Muscle of arm (tissue), 1 donor: ENCODE measurements at regions not wholly inside any gene's neighbourhood (a gene's known extent, or its start where the extent isn't known, plus 50 kb on each side); places are given as distances from the start of the nearest gene placed in this dataset.
"Not testable (repeated sequence)": the region's sequence is repeated elsewhere in the genome, so short reads cannot be mapped to it uniquely, and the experiment has no call there.

Experiments
- DNase-seq: peaks from one replicate; pipeline ENCODE4 v3.0.0-alpha.2; 2013

DNA sequence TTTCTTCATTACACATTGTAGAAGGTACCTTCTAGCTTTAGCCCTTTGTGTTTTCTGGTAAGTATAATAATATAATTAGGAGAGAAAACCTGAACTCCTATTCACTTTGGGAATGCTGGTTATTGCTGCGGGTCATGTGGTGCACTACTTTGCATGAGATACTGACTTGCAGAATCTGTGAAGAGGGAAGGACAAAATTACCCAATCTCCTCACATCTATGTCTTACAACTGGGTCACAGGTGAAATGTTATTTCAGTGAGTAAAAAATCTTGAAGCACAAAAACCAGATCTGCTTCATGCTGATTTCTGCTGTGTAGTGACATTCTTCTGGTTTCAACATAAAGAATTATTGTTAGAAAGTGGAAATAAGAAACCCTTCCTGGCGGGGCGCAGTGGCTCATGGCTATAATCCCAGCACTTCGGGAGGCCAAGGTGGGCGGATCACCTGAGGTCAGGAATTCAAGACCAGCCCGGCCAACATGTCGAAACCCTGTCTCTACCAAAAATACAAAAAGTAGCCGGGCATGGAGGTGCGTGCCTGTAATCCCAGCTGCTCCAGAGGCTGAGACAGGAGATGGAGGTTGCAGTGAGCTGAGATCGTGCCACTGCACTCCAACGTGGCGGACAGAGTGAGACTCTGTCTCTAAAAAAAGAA, 211.0 kb upstream of the REG3G start:
- DNase-seq: no peak

- DNase-seq: no peak
These were observed 208.1 kb upstream of the REG3G start for GRCh38 chr2:78817430-78817829.

- DNase-seq: no peak
These were observed 193.0 kb upstream of the REG3G start for GRCh38 chr2:78832481-78832880.

- DNase-seq: no peak
These were observed 186.2 kb upstream of the REG3G start for GRCh38 chr2:78839259-78839658.

- not testable (repeated sequence) for DNase-seq
These were observed 185.2 kb upstream of the REG3G start for GRCh38 chr2:78840311-78840710.

DNA sequence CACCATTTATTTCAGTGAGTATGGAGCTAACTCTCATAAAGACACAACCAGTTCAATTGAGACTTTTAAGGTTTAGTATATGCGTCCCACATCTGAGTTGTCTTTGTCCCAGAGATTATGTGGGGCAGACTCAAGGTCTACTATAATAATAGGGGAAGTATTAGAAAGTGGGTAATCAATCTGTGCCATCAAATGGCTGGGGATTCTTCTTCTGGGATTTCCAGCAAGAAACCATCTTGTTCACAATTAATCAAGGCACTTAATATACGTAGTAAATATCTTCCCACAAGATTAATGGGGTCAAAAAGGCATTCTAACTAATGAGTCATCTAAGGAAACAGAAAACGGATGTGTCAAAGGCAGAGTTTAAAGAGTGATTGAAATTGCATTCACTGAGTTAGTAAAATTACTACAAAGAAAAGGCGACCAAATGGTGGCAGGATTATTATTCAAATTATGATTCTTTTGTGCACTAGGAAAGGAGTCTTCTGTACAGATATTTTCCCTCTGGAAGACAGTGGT, 179.8 kb upstream of the REG3G start:
- DNase-seq: no peak

DNA sequence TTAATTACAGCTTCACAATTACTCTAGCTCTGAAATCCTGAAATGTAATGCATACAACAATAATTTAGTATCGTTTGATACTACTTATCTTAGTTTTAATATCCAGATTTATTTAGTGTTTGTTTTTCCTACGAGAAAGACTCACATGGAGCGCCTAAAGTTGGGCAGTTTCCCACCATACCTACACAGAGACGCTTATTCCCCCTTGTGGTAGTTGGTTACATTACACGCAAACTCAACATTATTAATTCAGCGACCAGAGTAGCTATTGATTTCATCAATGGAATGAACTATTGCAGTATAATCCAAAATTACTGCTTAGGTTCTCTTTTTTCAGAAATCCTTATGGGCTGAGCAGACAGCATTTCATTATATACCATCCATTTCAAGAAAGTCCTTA, 164.0 kb upstream of the REG3G start:
- peak; percentile 13 for DNase-seq

- no peak for DNase-seq
These were observed 161.3 kb upstream of the REG3G start for GRCh38 chr2:78864205-78864604.

- DNase-seq: no peak
These were observed 159.8 kb upstream of the REG3G start for GRCh38 chr2:78865667-78866066.

DNA sequence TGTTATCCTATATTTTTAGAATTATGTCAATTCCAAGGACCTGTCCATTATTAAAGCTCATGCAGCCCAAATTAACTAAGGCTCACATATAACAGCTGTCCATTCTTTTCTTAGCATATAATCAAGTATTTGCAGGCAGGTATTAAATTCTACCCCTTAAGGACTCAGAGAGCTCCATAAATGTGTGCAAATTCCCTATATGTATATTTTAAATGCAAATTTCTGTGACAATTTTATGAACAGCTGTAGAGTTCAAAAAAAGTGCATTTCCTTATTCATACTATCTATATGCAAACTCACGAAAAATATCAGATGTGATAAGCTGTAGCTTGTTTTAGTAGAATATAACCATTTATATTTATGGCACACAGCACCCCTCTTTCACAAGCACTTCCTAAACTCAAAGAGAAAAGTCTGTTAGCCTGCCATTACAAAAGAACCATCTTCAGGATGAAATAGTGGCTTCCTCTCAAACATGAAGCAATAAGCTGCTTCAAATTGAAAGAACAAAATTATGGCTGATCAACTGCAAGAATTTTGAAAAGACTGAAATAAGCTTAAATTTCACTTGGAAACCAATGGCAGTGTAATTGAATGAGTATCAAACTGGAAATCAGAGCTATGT, 155.0 kb upstream of the REG3G start:
- DNase-seq: no peak

DNA sequence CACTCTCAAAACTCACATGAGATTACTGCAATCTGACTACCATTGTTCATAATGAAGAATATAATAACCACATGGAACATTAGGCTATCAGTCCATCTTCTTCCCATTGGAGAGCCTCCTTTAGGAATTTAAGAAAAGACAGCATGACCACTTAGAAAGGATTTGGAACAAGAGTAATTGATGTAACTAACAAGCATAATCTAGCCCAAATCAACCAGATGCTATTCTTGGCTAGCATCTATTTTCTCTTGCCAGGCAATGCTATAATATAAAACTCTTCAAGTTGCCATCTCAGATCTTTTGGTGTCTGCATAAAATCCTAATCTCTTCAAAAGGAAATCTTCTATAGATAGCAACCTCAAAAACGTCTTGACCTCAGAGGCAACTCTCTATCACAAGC, 152.0 kb upstream of the REG3G start:
- DNase-seq: no peak

- DNase-seq: peak; percentile 6
These were observed 149.2 kb upstream of the REG3G start for GRCh38 chr2:78876316-78876688.

DNA sequence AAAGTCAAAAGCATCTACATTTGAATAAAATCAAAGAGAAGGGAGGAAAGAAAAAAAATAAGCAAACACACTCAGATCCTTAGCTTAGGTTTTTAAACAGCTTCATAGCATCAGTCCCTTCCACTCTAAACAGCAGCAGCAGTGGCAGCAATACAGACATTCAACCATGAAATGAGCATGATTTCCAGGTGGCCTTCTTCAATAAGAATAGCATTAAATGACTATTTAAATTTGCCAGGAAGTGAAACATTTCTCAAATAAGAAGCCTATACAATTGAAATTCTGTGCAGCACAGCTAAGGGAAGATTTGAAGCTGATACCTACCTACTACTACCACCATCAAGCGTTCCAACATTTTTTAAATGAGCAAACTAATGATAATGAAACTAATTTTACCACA, 138.1 kb upstream of the REG3G start:
- DNase-seq: no peak

DNA sequence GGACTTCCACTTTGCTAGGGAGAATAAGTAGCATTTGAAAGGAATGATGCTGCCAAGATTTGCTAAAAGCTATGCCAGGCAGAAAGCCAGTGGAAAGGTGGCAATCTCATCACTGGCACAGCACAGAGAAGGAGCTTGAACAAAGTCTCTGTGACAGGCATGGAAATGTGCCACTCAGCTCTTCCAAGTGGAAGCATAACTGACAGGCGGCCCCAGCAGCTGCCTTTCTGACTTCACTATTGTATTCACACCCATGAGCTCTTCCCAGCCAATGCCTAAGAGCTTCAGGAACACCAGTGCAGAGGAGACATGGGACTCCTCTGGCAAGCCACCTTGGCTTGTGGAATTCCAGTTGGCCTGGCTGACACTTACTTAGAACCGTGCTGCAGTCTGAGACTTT, 134.6 kb upstream of the REG3G start:
- DNase-seq: peak; percentile 5

DNA sequence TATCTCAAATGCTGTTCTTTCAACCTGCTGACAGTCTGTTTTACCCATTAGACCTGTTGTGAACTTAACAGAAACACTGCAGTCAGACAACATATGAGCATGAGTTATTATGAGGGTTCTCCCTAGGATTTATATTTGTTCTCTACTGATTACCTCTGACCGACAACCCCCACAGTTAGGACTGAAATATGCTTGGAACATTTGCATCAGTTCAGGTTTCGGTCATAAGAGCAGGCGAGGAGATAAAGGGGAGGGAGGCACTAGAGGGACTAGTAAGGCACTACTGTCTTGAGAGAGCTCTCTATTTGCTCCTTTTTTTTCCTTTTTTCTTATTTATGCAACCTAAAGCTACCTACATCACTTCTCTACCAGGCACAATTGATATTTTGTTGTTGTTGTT, 133.2 kb upstream of the REG3G start:
- no peak for DNase-seq

- no peak for DNase-seq
These were observed 130.5 kb upstream of the REG3G start for GRCh38 chr2:78895022-78895421.

DNA sequence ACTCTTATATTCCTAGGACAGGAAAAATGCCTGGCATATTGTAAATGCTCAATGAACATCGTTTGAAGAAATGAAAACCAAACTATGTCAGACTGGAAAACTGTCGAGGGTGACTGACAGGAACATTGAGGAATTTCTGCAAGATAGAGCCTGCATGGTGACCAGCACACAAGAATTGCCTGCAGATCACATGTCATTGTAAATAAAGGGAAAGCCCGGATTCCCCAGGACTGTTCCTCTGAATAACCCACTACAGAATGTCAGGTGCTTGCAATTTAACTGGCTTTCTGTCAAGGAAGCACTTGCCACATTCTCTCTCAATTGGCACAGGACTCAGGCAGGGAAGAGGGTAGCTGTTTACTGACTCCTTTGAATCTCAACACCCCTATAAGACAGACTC, 129.0 kb upstream of the REG3G start:
- no peak for DNase-seq

DNA sequence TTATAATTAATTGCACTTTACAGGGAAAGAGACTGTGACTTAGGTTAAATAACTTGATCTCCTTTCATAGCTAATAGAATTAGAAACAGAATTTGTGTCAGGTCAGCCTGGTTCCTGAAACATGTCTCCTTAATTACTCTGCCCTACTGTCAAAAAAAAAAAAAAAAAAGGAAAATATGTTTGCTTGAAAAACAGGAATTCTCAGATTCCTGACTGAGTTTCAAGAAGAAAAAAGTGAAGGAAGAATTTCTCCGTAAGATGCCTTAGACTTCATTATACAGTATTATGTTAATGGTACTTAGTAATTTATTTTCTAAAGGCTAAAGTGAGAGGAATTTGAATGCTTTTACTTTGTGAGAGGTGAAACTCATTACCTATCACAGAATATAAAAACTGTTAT, 118.4 kb upstream of the REG3G start:
- no peak for DNase-seq

DNA sequence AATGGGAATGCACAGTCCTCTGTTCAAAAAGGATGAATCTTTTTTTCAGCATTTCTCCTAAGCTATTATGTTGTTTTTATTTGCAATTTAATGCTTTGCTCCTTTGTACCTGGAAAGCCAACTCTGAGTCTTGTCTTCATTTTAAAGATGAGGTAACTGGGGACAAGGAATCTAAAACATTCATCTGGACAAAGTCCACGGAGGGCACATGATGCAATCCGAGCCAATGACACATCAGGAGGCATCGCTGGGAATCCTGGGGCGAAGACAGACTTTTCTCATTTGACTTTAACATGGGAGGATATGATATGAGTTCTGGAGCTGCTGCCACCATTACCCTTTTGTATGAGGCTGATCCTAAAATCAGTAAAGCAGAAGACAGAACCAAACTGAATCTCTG, 116.5 kb upstream of the REG3G start:
- no peak for DNase-seq

GRCh38 chr2:78910376-78910775, 115.1 kb upstream of the REG3G start:
- peak; percentile 17 for DNase-seq

DNA sequence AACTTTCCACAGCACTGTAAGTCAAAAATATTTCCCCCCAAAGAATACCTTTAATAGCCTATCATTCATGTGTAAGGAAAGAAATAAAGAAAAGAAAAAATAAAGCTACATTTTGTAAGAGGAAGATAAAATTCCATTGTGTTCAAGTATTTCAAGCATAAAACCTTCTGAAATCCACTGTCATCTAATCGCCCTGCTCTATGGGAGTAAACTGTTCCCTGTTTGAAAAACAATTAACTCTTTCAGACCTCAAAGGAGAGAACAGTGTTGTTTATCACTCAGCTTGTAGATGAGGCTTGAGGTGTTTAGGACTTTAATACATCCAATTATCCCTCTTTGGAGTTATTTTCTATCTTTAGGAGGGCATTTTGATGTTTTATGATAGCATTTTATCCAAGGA, 112.2 kb upstream of the REG3G start:
- DNase-seq: no peak

DNA sequence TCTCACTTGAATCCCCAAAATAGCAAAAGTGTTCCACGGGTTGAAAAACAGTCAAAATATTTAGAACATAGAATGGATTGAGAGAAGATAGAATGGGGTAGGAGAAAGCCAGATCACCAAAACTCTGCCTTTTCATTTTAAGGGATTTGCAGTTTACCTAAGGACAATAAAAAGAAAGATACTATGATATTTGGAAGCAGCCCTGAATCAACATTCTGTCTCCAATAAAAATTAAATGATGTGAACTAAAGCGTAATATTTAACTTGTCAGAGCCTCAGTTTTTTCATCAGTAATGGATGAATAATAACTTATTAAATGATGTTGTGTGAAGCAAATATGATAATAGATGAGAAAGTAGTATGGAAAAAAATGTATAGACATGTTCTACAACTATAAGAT, 100.2 kb upstream of the REG3G start:
- DNase-seq: no peak

GRCh38 chr2:78928502-78928901, 97.0 kb upstream of the REG3G start:
- DNase-seq: no peak

GRCh38 chr2:78940998-78941397, 84.5 kb upstream of the REG3G start:
- no peak for DNase-seq
